Fibroblast of lung (primary cell): ENCODE measurements at regions not wholly inside any gene's neighbourhood (a gene's known extent, or its start where the extent isn't known, plus 50 kb on each side); places are given as distances from the start of the nearest gene placed in this dataset.

Source experiments
- CTCF ChIP-seq, 2 donors: IDR thresholded peaks in 1 of 2; conservative IDR thresholded peaks in 1 of 2; 1 replicate in 1 of 2; 2 replicates in 1 of 2; pipeline ENCODE4 v1.5.1; 2011 to 2012; ENCODE audit warnings: low read length in 2 of 2, control low read depth in 1 of 2, inconsistent platforms in 1 of 2, low read depth in 1 of 2, mild to moderate bottlenecking in 1 of 2
- EZH2 ChIP-seq: IDR thresholded peaks from 2 replicates; pipeline ENCODE4 v1.5.1; 2012; ENCODE audit warnings: low read length, control low read depth, mild to moderate bottlenecking; ENCODE audit errors: missing control alignments

DNA sequence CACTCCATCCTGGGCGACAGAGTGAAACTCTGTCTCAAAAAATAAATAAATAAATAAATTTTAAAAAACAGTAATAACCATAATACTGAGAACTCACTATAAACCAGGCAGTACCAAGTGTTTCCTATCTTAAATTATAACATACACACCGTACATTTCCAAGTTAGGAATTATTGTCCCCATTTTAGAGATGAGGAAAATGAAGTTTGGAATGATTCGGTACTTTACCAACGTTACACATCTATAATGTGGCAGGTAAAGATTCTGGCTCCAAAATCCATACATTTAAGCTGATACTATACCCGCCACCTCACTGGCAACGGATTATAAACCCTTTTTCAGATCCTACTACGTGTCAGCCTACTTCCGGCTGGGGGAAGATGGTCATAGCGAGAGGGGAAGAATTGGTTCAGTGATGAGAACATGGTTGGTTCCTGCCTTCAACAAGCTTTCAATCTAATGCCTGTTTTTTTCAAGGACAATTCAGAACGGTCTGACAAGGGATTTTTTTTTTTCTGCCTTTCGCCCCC lies 105.9 kb upstream of the ATF7IP start:
- no peak for TF ChIP-seq CTCF (conservative IDR thresholded peaks at IDR 0.05 in 1 of 2, IDR thresholded peaks at IDR 0.05 in 1 of 2; ENCODE audit: low read depth in 1 of 2, low read length in 2 of 2)
- TF ChIP-seq EZH2: no peak
